ENCODE measurements at regions not wholly inside any gene's neighbourhood (a gene's known extent, or its start where the extent isn't known, plus 50 kb on each side); places are given as distances from the start of the nearest gene placed in this dataset.

DNA sequence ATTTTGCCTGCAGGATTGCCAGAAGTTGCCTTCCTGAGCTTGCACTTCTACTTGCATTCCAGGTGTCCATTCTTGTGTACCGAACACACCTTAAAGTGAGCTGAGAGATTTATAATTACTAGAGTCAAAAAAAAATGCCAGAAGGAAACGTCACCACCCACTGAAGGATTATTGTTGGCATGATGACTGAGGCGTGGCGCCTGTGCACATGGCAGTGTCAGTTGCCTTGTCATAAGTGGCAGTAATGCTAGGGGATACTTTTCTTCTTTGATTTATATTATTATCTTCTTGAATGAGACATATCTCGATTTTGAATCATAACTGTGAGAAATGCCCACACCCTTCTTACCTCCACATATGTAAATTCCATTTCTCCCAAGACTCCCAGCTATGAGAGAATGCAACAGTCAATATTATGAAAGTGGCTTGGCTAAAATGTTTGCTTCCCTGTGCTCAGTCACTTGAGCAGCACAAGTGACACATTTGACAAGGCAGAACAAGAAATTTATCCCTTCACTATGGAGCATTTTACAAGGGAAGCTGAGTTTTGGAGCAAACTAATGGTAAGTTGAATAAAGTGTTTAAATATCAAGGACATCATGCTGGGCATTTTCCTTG is 149.5 kb upstream of the SASH1 start:
- Histone ChIP-seq H3K4me3 (ENCODE audit: low read depth, low read length) (peak overlapping the region; percentile 50; the same call in 1 of the 2 replicates), H2AFZ (ENCODE audit: low read length, unreplicated experiment) (no peak overlapping the region), H3K27me3 (ENCODE audit: insufficient read depth, low read length) (peaks cover 4% of the 10 kb centered on the region; the same call in 1 of the 2 replicates), H3K4me1 (ENCODE audit: control insufficient read depth, insufficient read depth, low read length, unreplicated experiment) (peaks cover 17% of the 10 kb centered on the region), H3K79me2 (ENCODE audit: control insufficient read depth, insufficient read depth, low read length, unreplicated experiment) (no peaks in the 10 kb centered on the region), H3K27ac (ENCODE audit: low read depth, low read length) (peak overlapping the region; percentile 81; the same call in 1 of the 2 replicates), H3K36me3 (ENCODE audit: insufficient read depth, low read length) (no peaks in the 10 kb centered on the region)

DNA sequence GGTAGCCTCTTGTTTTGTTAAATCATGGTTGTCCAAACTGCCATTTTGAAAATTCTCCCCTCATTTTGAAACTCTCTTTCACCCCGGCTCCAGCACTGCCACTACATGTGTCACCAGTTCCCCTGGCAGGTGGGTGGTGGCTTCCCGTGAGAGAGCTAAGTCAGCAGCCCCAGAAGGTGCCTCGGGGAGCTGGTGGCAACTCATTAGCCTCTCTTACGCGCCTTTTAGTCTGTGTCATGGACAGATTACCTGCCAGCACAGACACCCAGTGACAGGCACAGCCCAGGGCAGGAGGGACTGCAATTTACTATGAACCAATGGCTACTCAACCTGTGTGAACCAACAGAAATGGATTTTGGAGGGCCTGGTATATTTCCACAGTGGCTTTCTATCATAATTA is 147.1 kb upstream of the SASH1 start:
- Histone ChIP-seq H3K4me1 (ENCODE audit: control insufficient read depth, insufficient read depth, low read length, unreplicated experiment) (peaks cover 17% of the 10 kb centered on the region), H3K27me3 (ENCODE audit: insufficient read depth, low read length) (peaks cover 13% of the 10 kb centered on the region; the same call in 1 of the 2 replicates), H2AFZ (ENCODE audit: low read length, unreplicated experiment) (no peak overlapping the region), H3K79me2 (ENCODE audit: control insufficient read depth, insufficient read depth, low read length, unreplicated experiment) (no peaks in the 10 kb centered on the region), H3K27ac (ENCODE audit: low read depth, low read length) (no peak overlapping the region), H3K4me3 (ENCODE audit: low read depth, low read length) (no peak overlapping the region), H3K36me3 (ENCODE audit: insufficient read depth, low read length) (no peaks in the 10 kb centered on the region)

DNA sequence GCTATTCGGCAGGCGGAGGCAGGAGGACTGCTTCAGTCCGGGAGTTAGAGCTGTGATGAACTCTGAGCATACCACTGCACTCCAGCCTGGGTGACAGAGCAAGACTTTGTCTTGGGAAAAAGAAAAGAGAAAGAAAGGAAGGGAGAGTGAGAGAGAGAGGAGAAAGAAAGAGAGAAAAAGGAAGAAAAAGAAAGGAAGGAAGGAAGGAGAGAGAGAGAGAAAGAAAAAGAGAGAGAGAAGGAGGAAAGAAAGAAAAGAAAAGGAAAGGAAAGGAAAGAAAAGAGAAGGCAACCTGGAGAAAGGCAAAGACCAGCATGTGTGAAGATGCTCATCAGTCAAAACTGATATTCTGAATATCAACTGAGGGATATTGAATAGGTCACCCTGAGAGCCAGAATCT is 143.1 kb upstream of the SASH1 start:
- Histone ChIP-seq H3K4me1 (ENCODE audit: control insufficient read depth, insufficient read depth, low read length, unreplicated experiment) (no peaks in the 10 kb centered on the region), H3K4me3 (ENCODE audit: low read depth, low read length) (no peak overlapping the region), H3K36me3 (ENCODE audit: insufficient read depth, low read length) (no peaks in the 10 kb centered on the region), H3K27me3 (ENCODE audit: insufficient read depth, low read length) (peaks cover 17% of the 10 kb centered on the region; the same call in 1 of the 2 replicates), H3K27ac (ENCODE audit: low read depth, low read length) (no peak overlapping the region), H3K79me2 (ENCODE audit: control insufficient read depth, insufficient read depth, low read length, unreplicated experiment) (no peaks in the 10 kb centered on the region), H2AFZ (ENCODE audit: low read length, unreplicated experiment) (no peak overlapping the region)

DNA sequence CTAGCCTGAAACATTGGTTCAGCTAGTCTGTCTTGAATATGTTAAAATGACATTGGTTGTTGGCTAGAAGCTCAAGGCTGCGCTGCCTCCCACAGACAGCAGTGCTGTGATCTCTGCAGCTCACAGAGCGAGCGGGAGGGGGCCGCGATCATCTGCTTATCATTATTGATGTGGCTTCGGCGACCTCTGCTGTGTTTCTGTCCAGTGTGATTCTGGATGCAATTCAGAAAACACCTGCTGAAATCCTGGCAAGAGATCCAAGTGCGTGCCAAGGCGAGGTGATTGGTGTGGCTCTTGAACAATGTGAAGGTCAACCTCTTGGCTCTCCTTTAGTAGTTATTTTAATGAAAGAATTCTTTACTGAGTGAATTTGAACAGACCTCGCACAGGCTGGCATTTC is 142.3 kb upstream of the SASH1 start:
- H3K36me3 ChIP-seq (ENCODE audit: insufficient read depth, low read length) = no peaks in the 10 kb centered on the region
- peaks cover 17% of the 10 kb centered on the region; the same call in 1 of the 2 replicates for H3K27me3 ChIP-seq (ENCODE audit: insufficient read depth, low read length)
- no peaks in the 10 kb centered on the region for H3K4me1 ChIP-seq (ENCODE audit: control insufficient read depth, insufficient read depth, low read length, unreplicated experiment)
- no peak overlapping the region for H3K27ac ChIP-seq (ENCODE audit: low read depth, low read length)
- no peaks in the 10 kb centered on the region for H3K79me2 ChIP-seq (ENCODE audit: control insufficient read depth, insufficient read depth, low read length, unreplicated experiment)
- H2AFZ ChIP-seq (ENCODE audit: low read length, unreplicated experiment) = no peak overlapping the region
- no peak overlapping the region for H3K4me3 ChIP-seq (ENCODE audit: low read depth, low read length)

DNA sequence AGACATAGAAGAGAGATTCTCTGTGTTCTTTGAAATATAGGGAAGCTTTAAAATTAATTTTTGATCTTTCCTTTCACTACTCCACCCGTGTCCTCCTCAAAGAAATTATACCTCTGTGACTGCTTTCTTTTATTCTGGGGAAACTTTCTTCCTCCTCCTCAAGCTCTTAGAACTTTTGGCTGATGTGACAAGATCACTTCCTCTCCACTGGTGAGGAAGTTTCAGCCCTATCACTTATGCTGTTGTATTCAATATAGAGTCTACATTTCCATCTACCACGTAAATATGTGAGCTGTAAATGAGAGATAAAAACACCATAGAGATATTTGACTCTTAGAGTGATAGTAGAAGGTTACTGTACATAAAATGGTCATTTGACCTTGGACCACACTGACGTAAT is 141.9 kb upstream of the SASH1 start:
- Histone ChIP-seq H3K36me3 (ENCODE audit: insufficient read depth, low read length) (no peaks in the 10 kb centered on the region), H3K27ac (ENCODE audit: low read depth, low read length) (no peak overlapping the region), H2AFZ (ENCODE audit: low read length, unreplicated experiment) (no peak overlapping the region), H3K4me1 (ENCODE audit: control insufficient read depth, insufficient read depth, low read length, unreplicated experiment) (no peaks in the 10 kb centered on the region), H3K79me2 (ENCODE audit: control insufficient read depth, insufficient read depth, low read length, unreplicated experiment) (no peaks in the 10 kb centered on the region), H3K4me3 (ENCODE audit: low read depth, low read length) (no peak overlapping the region), H3K27me3 (ENCODE audit: insufficient read depth, low read length) (peaks cover 17% of the 10 kb centered on the region; the same call in 1 of the 2 replicates)

DNA sequence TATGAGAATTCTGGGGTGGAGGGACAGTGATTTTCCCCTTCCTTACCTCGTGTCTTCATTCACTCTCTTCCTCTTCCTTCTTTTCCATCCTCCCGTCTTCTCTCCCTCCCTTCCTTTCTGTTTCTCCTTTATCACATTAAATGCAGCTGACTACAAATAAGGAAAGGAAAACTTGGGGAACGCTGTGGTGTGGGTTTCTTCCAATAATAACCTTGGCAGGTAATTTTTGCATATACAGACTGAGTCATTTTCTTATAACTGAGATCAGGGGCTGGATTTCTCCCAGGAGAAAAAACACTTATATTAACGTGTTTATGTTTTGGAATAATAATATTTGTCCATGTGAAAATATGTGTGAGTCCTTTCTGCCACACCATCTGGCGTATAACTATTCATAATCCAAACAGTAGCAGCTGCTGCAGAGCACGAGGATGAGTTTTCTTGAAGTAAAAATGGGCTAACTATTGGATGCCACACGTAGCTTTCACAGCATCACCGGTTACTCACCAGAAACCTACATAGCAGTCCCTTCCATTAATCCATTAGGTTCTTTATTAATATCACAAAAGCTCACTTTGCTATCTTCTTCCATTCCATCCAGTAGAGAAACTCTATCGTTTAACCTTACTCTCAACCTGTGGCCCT is 139.2 kb upstream of the SASH1 start:
- Histone ChIP-seq H3K79me2 (ENCODE audit: control insufficient read depth, insufficient read depth, low read length, unreplicated experiment) (no peaks in the 10 kb centered on the region), H3K4me3 (ENCODE audit: low read depth, low read length) (no peak overlapping the region)

DNA sequence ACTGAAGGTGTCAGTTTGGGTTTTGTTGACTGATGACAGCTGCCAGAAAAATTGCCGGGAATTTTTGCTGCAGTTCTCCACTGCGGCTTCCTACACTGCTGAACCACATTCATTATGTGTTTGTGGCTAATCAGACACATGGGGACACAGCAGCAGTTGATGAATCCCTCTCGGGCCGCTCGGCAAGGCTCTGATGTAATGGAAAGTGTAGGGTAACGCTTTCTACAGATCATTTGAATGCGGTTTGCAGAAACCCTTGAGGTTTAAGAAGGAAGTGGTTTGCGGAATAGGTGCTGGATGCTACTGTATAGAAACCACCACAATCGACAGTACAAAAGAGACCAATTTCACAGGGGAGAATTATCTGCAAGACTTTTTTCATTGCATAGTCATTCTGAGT is 138.7 kb upstream of the SASH1 start:
- Histone ChIP-seq H3K27me3 (ENCODE audit: insufficient read depth, low read length) (peaks cover 13% of the 10 kb centered on the region; the same call in 1 of the 2 replicates), H3K36me3 (ENCODE audit: insufficient read depth, low read length) (no peaks in the 10 kb centered on the region), H2AFZ (ENCODE audit: low read length, unreplicated experiment) (peak overlapping the region; percentile 35), H3K27ac (ENCODE audit: low read depth, low read length) (no peak overlapping the region), H3K79me2 (ENCODE audit: control insufficient read depth, insufficient read depth, low read length, unreplicated experiment) (no peaks in the 10 kb centered on the region), H3K4me3 (ENCODE audit: low read depth, low read length) (no peak overlapping the region), H3K4me1 (ENCODE audit: control insufficient read depth, insufficient read depth, low read length, unreplicated experiment) (no peaks in the 10 kb centered on the region)

More for the DNA sequence above, 139.2 kb upstream of the SASH1 start:
- Histone ChIP-seq H2AFZ (ENCODE audit: low read length, unreplicated experiment) (no peak overlapping the region), H3K27me3 (ENCODE audit: insufficient read depth, low read length) (peaks cover 13% of the 10 kb centered on the region; the same call in 1 of the 2 replicates), H3K27ac (ENCODE audit: low read depth, low read length) (no peak overlapping the region), H3K4me1 (ENCODE audit: control insufficient read depth, insufficient read depth, low read length, unreplicated experiment) (no peaks in the 10 kb centered on the region), H3K36me3 (ENCODE audit: insufficient read depth, low read length) (no peaks in the 10 kb centered on the region)

DNA sequence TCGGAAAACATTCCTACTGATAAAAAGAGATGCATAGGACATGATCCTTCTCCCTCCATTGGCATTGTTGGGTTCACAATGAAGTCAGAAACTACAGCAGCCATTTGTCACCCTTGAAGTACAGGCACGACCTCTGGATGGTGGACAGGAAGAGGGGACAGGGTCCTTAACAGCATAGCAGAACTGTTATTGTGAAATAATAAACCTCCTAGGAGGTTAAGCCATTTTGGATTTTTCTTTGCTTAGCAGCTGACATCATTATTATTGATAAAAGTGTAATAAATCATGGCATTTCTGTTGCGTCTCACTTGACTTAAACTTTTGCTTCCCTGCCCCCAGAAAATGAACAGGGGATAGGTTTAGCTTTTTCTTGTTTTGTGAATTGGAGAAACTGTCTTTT is 134.3 kb upstream of the SASH1 start:
- H2AFZ ChIP-seq (ENCODE audit: low read length, unreplicated experiment) = no peak overlapping the region
- no peaks in the 10 kb centered on the region for H3K4me1 ChIP-seq (ENCODE audit: control insufficient read depth, insufficient read depth, low read length, unreplicated experiment)
- H3K36me3 ChIP-seq (ENCODE audit: insufficient read depth, low read length) = no peaks in the 10 kb centered on the region
- no peak overlapping the region for H3K27ac ChIP-seq (ENCODE audit: low read depth, low read length)
- no peak overlapping the region for H3K4me3 ChIP-seq (ENCODE audit: low read depth, low read length)
- H3K27me3 ChIP-seq (ENCODE audit: insufficient read depth, low read length) = no peaks in the 10 kb centered on the region; the same call in 1 of the 2 replicates
- H3K79me2 ChIP-seq (ENCODE audit: control insufficient read depth, insufficient read depth, low read length, unreplicated experiment) = no peaks in the 10 kb centered on the region

DNA sequence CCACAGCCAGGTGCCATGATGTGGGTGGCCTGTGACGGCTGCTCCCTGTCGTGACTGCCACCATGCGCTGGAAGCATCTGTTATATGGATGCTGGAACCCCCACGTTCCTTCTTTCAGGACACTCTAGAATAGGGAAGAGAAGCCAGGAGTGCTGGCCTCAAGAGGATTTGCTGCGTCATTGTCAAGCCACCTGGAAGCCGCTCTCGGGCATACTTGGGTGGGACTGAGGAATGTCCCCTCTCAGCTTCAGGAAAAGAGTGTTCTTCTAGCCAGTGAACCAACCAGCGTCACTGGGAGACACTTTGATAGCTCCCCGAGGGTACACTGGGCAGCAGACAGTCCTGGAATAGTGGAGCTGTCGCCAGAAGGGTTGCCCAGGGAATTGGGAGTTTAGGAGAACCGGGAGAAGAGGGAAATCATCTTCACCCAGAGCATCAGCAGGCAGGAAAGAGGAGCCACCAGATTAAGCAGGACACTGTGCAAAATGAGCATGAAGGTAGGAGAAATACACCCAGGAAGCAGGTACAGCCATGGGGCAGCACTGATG is 130.8 kb upstream of the SASH1 start:
- H2AFZ ChIP-seq (ENCODE audit: low read length, unreplicated experiment) = no peak overlapping the region
- no peaks in the 10 kb centered on the region for H3K79me2 ChIP-seq (ENCODE audit: control insufficient read depth, insufficient read depth, low read length, unreplicated experiment)
- no peaks in the 10 kb centered on the region; the same call in 1 of the 2 replicates for H3K27me3 ChIP-seq (ENCODE audit: insufficient read depth, low read length)
- no peak overlapping the region for H3K4me3 ChIP-seq (ENCODE audit: low read depth, low read length)
- no peak overlapping the region for H3K27ac ChIP-seq (ENCODE audit: low read depth, low read length)
- no peaks in the 10 kb centered on the region for H3K36me3 ChIP-seq (ENCODE audit: insufficient read depth, low read length)
- H3K4me1 ChIP-seq (ENCODE audit: control insufficient read depth, insufficient read depth, low read length, unreplicated experiment) = no peaks in the 10 kb centered on the region

DNA sequence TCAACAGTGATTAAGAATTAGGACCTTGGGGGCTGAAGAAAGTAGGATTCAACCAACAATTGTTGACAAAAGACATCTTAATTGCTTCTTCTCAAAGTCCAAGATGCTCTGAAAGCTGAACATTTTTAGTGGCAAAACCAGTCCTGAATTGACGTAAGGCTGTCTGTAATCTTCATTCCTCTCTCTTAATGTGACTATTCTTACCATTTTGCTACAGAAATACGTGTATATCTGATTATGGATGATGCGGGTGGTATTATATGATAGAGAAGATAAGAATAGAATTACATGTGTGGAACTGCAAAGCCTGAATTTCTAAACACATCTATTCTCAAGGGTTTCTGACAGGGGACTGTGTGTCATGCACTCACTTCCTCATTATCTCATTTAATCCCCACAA is 130.3 kb upstream of the SASH1 start:
- Histone ChIP-seq H3K4me3 (ENCODE audit: low read depth, low read length) (no peak overlapping the region), H3K27me3 (ENCODE audit: insufficient read depth, low read length) (no peaks in the 10 kb centered on the region; the same call in 1 of the 2 replicates), H3K36me3 (ENCODE audit: insufficient read depth, low read length) (no peaks in the 10 kb centered on the region), H3K4me1 (ENCODE audit: control insufficient read depth, insufficient read depth, low read length, unreplicated experiment) (no peaks in the 10 kb centered on the region), H3K27ac (ENCODE audit: low read depth, low read length) (no peak overlapping the region), H2AFZ (ENCODE audit: low read length, unreplicated experiment) (no peak overlapping the region), H3K79me2 (ENCODE audit: control insufficient read depth, insufficient read depth, low read length, unreplicated experiment) (no peaks in the 10 kb centered on the region)

DNA sequence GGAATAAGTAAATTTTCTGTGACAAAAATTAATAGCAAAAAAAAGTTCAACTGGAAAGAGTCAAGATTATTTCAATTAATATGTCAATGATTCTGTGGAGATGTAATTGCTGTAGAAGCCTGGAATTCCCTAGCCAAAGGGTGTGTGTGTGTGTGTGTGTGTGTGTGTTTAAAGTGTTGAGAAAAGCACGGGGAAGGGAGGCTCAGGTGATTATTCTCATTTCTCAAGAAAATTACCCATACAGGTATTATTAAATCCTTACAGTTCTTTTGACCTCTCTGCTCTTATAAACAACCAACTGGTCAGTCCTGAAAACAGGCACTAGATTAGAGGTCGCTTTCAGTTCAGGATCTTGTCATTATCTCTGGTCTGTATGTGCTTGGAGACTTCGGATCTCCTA is 129.3 kb upstream of the SASH1 start:
- Histone ChIP-seq H3K79me2 (ENCODE audit: control insufficient read depth, insufficient read depth, low read length, unreplicated experiment) (no peaks in the 10 kb centered on the region), H3K4me1 (ENCODE audit: control insufficient read depth, insufficient read depth, low read length, unreplicated experiment) (no peaks in the 10 kb centered on the region), H3K27ac (ENCODE audit: low read depth, low read length) (no peak overlapping the region), H3K27me3 (ENCODE audit: insufficient read depth, low read length) (no peaks in the 10 kb centered on the region; the same call in 1 of the 2 replicates), H2AFZ (ENCODE audit: low read length, unreplicated experiment) (no peak overlapping the region), H3K36me3 (ENCODE audit: insufficient read depth, low read length) (no peaks in the 10 kb centered on the region), H3K4me3 (ENCODE audit: low read depth, low read length) (no peak overlapping the region)

Data from ACC112 (cell line).